ENCODE measurements at regions not wholly inside any gene's neighbourhood (a gene's known extent, or its start where the extent isn't known, plus 50 kb on each side); places are given as distances from the start of the nearest gene placed in this dataset.

GRCh38 chr1:194512345-194512744 lies 1325.9 kb upstream of the B3GALT2 start (continued):
- TF ChIP-seq CREB3 (tag; conservative IDR thresholded peaks at IDR 0.05; ENCODE audit: low read depth) (no peak), FOS (IDR thresholded peaks at IDR 0.05; ENCODE audit: extremely low read depth, insufficient read length) (no peak), NR1H2 (CRISPR knock-in tag; IDR thresholded peaks at IDR 0.05) (no peak), ELK1 (CRISPR knock-in tag; IDR thresholded peaks at IDR 0.05) (no peak), FOXA3 (CRISPR knock-in tag; conservative IDR thresholded peaks at IDR 0.05 in 1 of 2, IDR thresholded peaks at IDR 0.05 in 1 of 2) (no peak), ZNF561 (CRISPR knock-in tag; conservative IDR thresholded peaks at IDR 0.05) (no peak)

- no peak overlapping the region for H2AFZ ChIP-seq (ENCODE audit: low read depth, low read length)
- TF ChIP-seq CTCF (IDR thresholded peaks at IDR 0.05 in 2 of 3, conservative IDR thresholded peaks at IDR 0.05 in 1 of 3; ENCODE audit: insufficient read depth in 2 of 3, low read depth in 1 of 3, low read length in 3 of 3): no peak
- POLR2A ChIA-PET: no interaction called here
- H3K4me1 ChIP-seq (replicated peaks in 1 of 2; ENCODE audit: control insufficient read depth in 2 of 2, insufficient read depth in 2 of 2, low read length in 2 of 2): no peaks in the 10 kb centered on the region
- intact Hi-C loops (cut with micrococcal nuclease) (no loop called here), in situ Hi-C loops (cut with MboI) (no loop called here)
- H3K4me2 ChIP-seq (ENCODE audit: insufficient read depth, low read length): no peak overlapping the region
- no peak overlapping the region for H3K4me3 ChIP-seq
- DNase-seq (ENCODE audit: extremely low read depth in 1 of 4, low spot score in 3 of 4): no peak
- ATAC-seq: no peak
- H3K27ac ChIP-seq (ENCODE audit: extremely low read depth, low read depth, low read length): no peak overlapping the region
- no peaks in the 10 kb centered on the region for H3K9me1 ChIP-seq (ENCODE audit: control insufficient read depth, insufficient read depth, low read length)
- H3K9me3 ChIP-seq (replicated peaks; ENCODE audit: control insufficient read depth, insufficient read depth, low read depth, low read length): no peaks in the 10 kb centered on the region
- H3K9ac ChIP-seq (ENCODE audit: insufficient read depth in 1 of 2, low read depth in 2 of 2, low read length in 2 of 2): no peak overlapping the region
- WGBS (ENCODE audit: insufficient coverage, low coverage, missing lambda C conversion rate): 22% methylated on average over 2 of the region's 2 CpGs
- no peaks in the 10 kb centered on the region for H3K27me3 ChIP-seq (ENCODE audit: control insufficient read depth in 2 of 2, insufficient read depth in 2 of 2, low read length in 2 of 2)
- no peaks in the 10 kb centered on the region for H3K79me2 ChIP-seq (ENCODE audit: control insufficient read depth, insufficient read depth, low read length)
- CTCF ChIA-PET (ENCODE audit: low intra/inter-chr PET ratio): no interaction called here
- FAIRE-seq: no peak
- no peaks in the 10 kb centered on the region for H3K36me3 ChIP-seq (ENCODE audit: control insufficient read depth, insufficient read depth, low read length)
- no TSS peak for BruUV-seq (replicated peaks)
- no peaks in the 10 kb centered on the region for H4K20me1 ChIP-seq (replicated peaks; ENCODE audit: control insufficient read depth, insufficient read depth, low read length)
These were observed 1316.8 kb upstream of the B3GALT2 start for GRCh38 chr1:194503209-194503608.

Data from K562 (cell line).